Activated B cell treated with CpG ODN at 0.5 μM for 24 hours (primary cell): ENCODE measurements at regions not wholly inside any gene's neighbourhood (a gene's known extent, or its start where the extent isn't known, plus 50 kb on each side); places are given as distances from the start of the nearest gene placed in this dataset.

Experiments
- ATAC-seq: fragments of 200-7000 bp; cut with Tn5 transposase; one replicate; pipeline ENCODE4 v1.10.0; 2021; ENCODE audit warnings: low read depth, mild to moderate bottlenecking, moderate library complexity
- CTCF ChIA-PET: fragments of 350-600 bp; sonication (Branson Sonifier 250); formaldehyde crosslinking; loops from one replicate; lab custom pipeline; 2021; ENCODE audit warnings: antibody characterized with exemption; lab: Charles Lee
- POLR2A ChIA-PET: fragments of 350-600 bp; sonication (Branson Sonifier 250); formaldehyde crosslinking; loops from one replicate; lab custom pipeline; 2021; ENCODE audit warnings: antibody characterized with exemption; lab: Charles Lee
- DNase-seq: peaks from one replicate; pipeline ENCODE4 v3.0.0; 2022
- H3K27ac Mint-ChIP-seq: one replicate; pipeline ENCODE4 v1.8.0; 2020; ENCODE audit warnings: mixed read lengths
- H3K27me3 Mint-ChIP-seq: one replicate; pipeline ENCODE4 v1.8.0; 2021; ENCODE audit warnings: mixed read lengths
- H3K36me3 Mint-ChIP-seq: one replicate; pipeline ENCODE4 v1.8.0; 2021; ENCODE audit warnings: low read depth, mixed read lengths
- H3K4me1 Mint-ChIP-seq: one replicate; pipeline ENCODE4 v1.8.0; 2021; ENCODE audit warnings: mixed read lengths
- H3K4me3 Mint-ChIP-seq: one replicate; pipeline ENCODE4 v1.8.0; 2020; ENCODE audit warnings: mild to moderate bottlenecking, mixed read lengths
- H3K9me3 Mint-ChIP-seq: one replicate; pipeline ENCODE4 v1.8.0; 2020; ENCODE audit warnings: mixed read lengths
- intact Hi-C: fragments of 100-400 bp; cut with micrococcal nuclease; formaldehyde crosslinking; loops from one replicate; pipeline ENCODE4 v1.15.1; 2024
- TF ChIP-seq, protein P1 (sequence below): fragments of 200-600 bp; IDR thresholded peaks from one replicate; pipeline ENCODE4 v1.8.0; 2022; ENCODE audit warnings: antibody characterized with exemption, mild to moderate bottlenecking

- H3K36me3 Mint-ChIP-seq: no peaks in the 10 kb centered on the region
- TF ChIP-seq, protein P1, sequence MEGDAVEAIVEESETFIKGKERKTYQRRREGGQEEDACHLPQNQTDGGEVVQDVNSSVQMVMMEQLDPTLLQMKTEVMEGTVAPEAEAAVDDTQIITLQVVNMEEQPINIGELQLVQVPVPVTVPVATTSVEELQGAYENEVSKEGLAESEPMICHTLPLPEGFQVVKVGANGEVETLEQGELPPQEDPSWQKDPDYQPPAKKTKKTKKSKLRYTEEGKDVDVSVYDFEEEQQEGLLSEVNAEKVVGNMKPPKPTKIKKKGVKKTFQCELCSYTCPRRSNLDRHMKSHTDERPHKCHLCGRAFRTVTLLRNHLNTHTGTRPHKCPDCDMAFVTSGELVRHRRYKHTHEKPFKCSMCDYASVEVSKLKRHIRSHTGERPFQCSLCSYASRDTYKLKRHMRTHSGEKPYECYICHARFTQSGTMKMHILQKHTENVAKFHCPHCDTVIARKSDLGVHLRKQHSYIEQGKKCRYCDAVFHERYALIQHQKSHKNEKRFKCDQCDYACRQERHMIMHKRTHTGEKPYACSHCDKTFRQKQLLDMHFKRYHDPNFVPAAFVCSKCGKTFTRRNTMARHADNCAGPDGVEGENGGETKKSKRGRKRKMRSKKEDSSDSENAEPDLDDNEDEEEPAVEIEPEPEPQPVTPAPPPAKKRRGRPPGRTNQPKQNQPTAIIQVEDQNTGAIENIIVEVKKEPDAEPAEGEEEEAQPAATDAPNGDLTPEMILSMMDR: no peak
- H3K4me1 Mint-ChIP-seq: no peaks in the 10 kb centered on the region
- no peaks in the 10 kb centered on the region for H3K9me3 Mint-ChIP-seq
- intact Hi-C loops: no loop called here
- ChIA-PET POLR2A (no interaction called here), CTCF (interaction anchor here (1.4 kb wide), 1 partner anchor 192 kb away, joined by 4 read pairs; no protein-coding TSS in a partner anchor)
- ATAC-seq: no peak
- H3K27me3 Mint-ChIP-seq: peaks cover 21% of the 10 kb centered on the region
- no peak for DNase-seq
- H3K27ac Mint-ChIP-seq: no peak overlapping the region
- H3K4me3 Mint-ChIP-seq: no peak overlapping the region
Measured at GRCh38 chr20:19885594-19885938, 127.5 kb downstream of the RIN2 start.

- no peaks in the 10 kb centered on the region for H3K36me3 Mint-ChIP-seq
- ATAC-seq: no peak
- POLR2A ChIA-PET: interaction anchor here (0.7 kb wide), 1 partner anchor 38 kb away, joined by 5 read pairs; no protein-coding TSS in a partner anchor
- H3K9me3 Mint-ChIP-seq: no peaks in the 10 kb centered on the region
- TF ChIP-seq, protein P1: no peak
- H3K4me3 Mint-ChIP-seq: no peak overlapping the region
- H3K4me1 Mint-ChIP-seq: no peaks in the 10 kb centered on the region
- DNase-seq: no peak
- no peak overlapping the region for H3K27ac Mint-ChIP-seq
- CTCF ChIA-PET: interaction anchor here (1.1 to 1.4 kb wide), 2 partner anchors 99 to 192 kb away, joined by 3 to 4 read pairs; no protein-coding TSS in a partner anchor
- intact Hi-C loops: no loop called here
- peaks cover 23% of the 10 kb centered on the region for H3K27me3 Mint-ChIP-seq
Measured at GRCh38 chr20:19885939-19886660, 128.0 kb downstream of the RIN2 start.

GRCh38 chr20:19886661-19887288 is 128.7 kb downstream of the RIN2 start:
- ATAC-seq: no peak
- POLR2A ChIA-PET: interaction anchor here (0.7 kb wide), 1 partner anchor 39 kb away, joined by 5 read pairs; no protein-coding TSS in a partner anchor

GRCh38 chr20:19887556-19888268 is 129.4 kb upstream of the NAA20 start:
- no peak overlapping the region for H3K27ac Mint-ChIP-seq
- H3K9me3 Mint-ChIP-seq: no peaks in the 10 kb centered on the region
- H3K27me3 Mint-ChIP-seq: peaks cover 23% of the 10 kb centered on the region
- no peaks in the 10 kb centered on the region for H3K36me3 Mint-ChIP-seq
- ATAC-seq (no peak), DNase-seq (no peak)
- CTCF ChIA-PET: interaction anchor here (0.9 to 1.2 kb wide), 2 partner anchors 102 to 103 kb away, joined by 3 read pairs; no protein-coding TSS in a partner anchor
- POLR2A ChIA-PET: no interaction called here
- H3K4me1 Mint-ChIP-seq: no peaks in the 10 kb centered on the region
- no peak overlapping the region for H3K4me3 Mint-ChIP-seq
- TF ChIP-seq, protein P1: no peak
- intact Hi-C loops: no loop called here

More at GRCh38 chr20:19886661-19887288, 128.7 kb downstream of the RIN2 start:
- Mint-ChIP-seq H3K9me3 (no peaks in the 10 kb centered on the region), H3K4me3 (no peak overlapping the region), H3K36me3 (no peaks in the 10 kb centered on the region), H3K4me1 (no peaks in the 10 kb centered on the region), H3K27ac (no peak overlapping the region), H3K27me3 (peaks cover 23% of the 10 kb centered on the region)
- TF ChIP-seq, protein P1: no peak
- intact Hi-C loops: no loop called here
- no peak for DNase-seq
- CTCF ChIA-PET: interaction anchor here (0.9 to 1.1 kb wide), 2 partner anchors 100 to 102 kb away, joined by 3 read pairs; no protein-coding TSS in a partner anchor
